Peyer's patch (tissue), 4 donors: ENCODE measurements at regions not wholly inside any gene's neighbourhood (a gene's known extent, or its start where the extent isn't known, plus 50 kb on each side); places are given as distances from the start of the nearest gene placed in this dataset.

ENCODE experiments used
- DNase-seq, 3 donors: peaks; one replicate each; pipeline ENCODE4 v3.0.0-alpha.2; 2017 to 2019
- H3K27ac ChIP-seq, 4 donors: fragments of 200-600 bp; sonication (generic); one replicate each; pipeline ENCODE4 v1.5.1; 2016 to 2019
- H3K27me3 ChIP-seq, 2 donors: fragments of 200-600 bp; sonication (generic); one replicate each; pipeline ENCODE4 v1.5.1; 2019
- H3K36me3 ChIP-seq, 3 donors: fragments of 200-600 bp; sonication (generic); one replicate each; pipeline ENCODE4 v1.5.1; 2016 to 2019
- H3K4me1 ChIP-seq, 4 donors: fragments of 200-600 bp; sonication (generic); one replicate each; pipeline ENCODE4 v1.5.1; 2016 to 2019
- H3K4me3 ChIP-seq, 4 donors: fragments of 200-600 bp; sonication (generic); 1 replicate in 3 of 4; 2 replicates in 1 of 4; pipeline ENCODE4 v1.5.1; 2016 to 2019; ENCODE audit warnings: mild to moderate bottlenecking in 1 of 4
- H3K9me3 ChIP-seq, 4 donors: fragments of 200-600 bp; sonication (generic); one replicate each; pipeline ENCODE4 v1.5.1; 2016 to 2019; ENCODE audit warnings: mild to moderate bottlenecking in 1 of 4
- CTCF ChIP-seq, 6 experiments: fragments of 450-650 bp in 4 of 6; fragments of 200-600 bp in 2 of 6; sonication (generic) in 1 of 6; IDR thresholded peaks; one replicate each; pipeline ENCODE4 v1.5.1; 2017 to 2019; ENCODE audit warnings: antibody characterized with exemption in 6 of 6, mild to moderate bottlenecking in 3 of 6, moderate library complexity in 1 of 6
- POLR2A ChIP-seq, 2 donors: fragments of 450-650 bp; IDR thresholded peaks; one replicate each; pipeline ENCODE4 v1.5.1; 2017; ENCODE audit warnings: antibody characterized with exemption in 2 of 2, mild to moderate bottlenecking in 2 of 2, moderate library complexity in 2 of 2

GRCh38 chr9:115211413-115212124, 93.6 kb upstream of the TNC start:
- H3K27me3 ChIP-seq, result no peaks in the 10 kb centered on the region
- H3K4me1 ChIP-seq, result peaks cover 0 to 8% (median 0%) of the 10 kb centered on the region in 4 donors
- TF ChIP-seq CTCF (IDR thresholded peaks at IDR 0.05) (no peak), POLR2A (IDR thresholded peaks at IDR 0.05) (no peak)
- no peaks in the 10 kb centered on the region for H3K36me3 ChIP-seq
- DNase-seq, result peak in 1 of 3 donors; percentile 32
- peak overlapping the region in 2 of 4 donors; percentile 32 to 38 for H3K27ac ChIP-seq
- no peaks in the 10 kb centered on the region for H3K9me3 ChIP-seq
- no peak overlapping the region for H3K4me3 ChIP-seq

- peaks cover 0 to 8% (median 0%) of the 10 kb centered on the region in 4 donors for H3K4me1 ChIP-seq
- peak overlapping the region in 2 of 4 donors; percentile 32 to 38 for H3K27ac ChIP-seq
- H3K4me3 ChIP-seq, result no peak overlapping the region
- no peak for DNase-seq
- TF ChIP-seq POLR2A (IDR thresholded peaks at IDR 0.05) (no peak), CTCF (IDR thresholded peaks at IDR 0.05) (no peak)
- H3K9me3 ChIP-seq, result no peaks in the 10 kb centered on the region
- no peaks in the 10 kb centered on the region for H3K27me3 ChIP-seq
- no peaks in the 10 kb centered on the region for H3K36me3 ChIP-seq
These were observed 94.2 kb upstream of the TNC start for GRCh38 chr9:115212125-115212605.

- Histone ChIP-seq H3K27ac (no peak overlapping the region), H3K27me3 (no peaks in the 10 kb centered on the region), H3K9me3 (no peaks in the 10 kb centered on the region), H3K36me3 (no peaks in the 10 kb centered on the region), H3K4me1 (peaks cover 0 to 8% (median 0%) of the 10 kb centered on the region in 4 donors), H3K4me3 (no peak overlapping the region)
- DNase-seq, result no peak
- TF ChIP-seq POLR2A (IDR thresholded peaks at IDR 0.05), result no peak
- no peak for TF ChIP-seq CTCF (IDR thresholded peaks at IDR 0.05)
These were observed 94.9 kb upstream of the TNC start for GRCh38 chr9:115212832-115213231.

GRCh38 chr9:115213818-115214334, 95.9 kb upstream of the TNC start:
- no peak for TF ChIP-seq CTCF (IDR thresholded peaks at IDR 0.05)
- TF ChIP-seq POLR2A (IDR thresholded peaks at IDR 0.05), result no peak
- Histone ChIP-seq H3K9me3 (no peaks in the 10 kb centered on the region), H3K4me1 (peaks cover 0 to 8% (median 0%) of the 10 kb centered on the region in 4 donors), H3K4me3 (no peak overlapping the region), H3K36me3 (no peaks in the 10 kb centered on the region), H3K27me3 (no peaks in the 10 kb centered on the region), H3K27ac (no peak overlapping the region)
- DNase-seq, result no peak

- TF ChIP-seq POLR2A (IDR thresholded peaks at IDR 0.05), result no peak
- no peak for TF ChIP-seq CTCF (IDR thresholded peaks at IDR 0.05)
- Histone ChIP-seq H3K9me3 (no peaks in the 10 kb centered on the region), H3K4me1 (peaks cover 0 to 8% (median 0%) of the 10 kb centered on the region in 4 donors), H3K27me3 (no peaks in the 10 kb centered on the region), H3K36me3 (no peaks in the 10 kb centered on the region), H3K4me3 (no peak overlapping the region), H3K27ac (no peak overlapping the region)
- no peak for DNase-seq
These were observed 98.9 kb upstream of the TNC start for GRCh38 chr9:115216873-115217272.
